Astrocyte of the cerebellum (primary cell): ENCODE measurements at regions not wholly inside any gene's neighbourhood (a gene's known extent, or its start where the extent isn't known, plus 50 kb on each side); places are given as distances from the start of the nearest gene placed in this dataset.

Experiments
- DNase-seq: peaks from one replicate; pipeline ENCODE4 v3.0.0-alpha.2; 2011; ENCODE audit warnings: low read depth
- H3K4me3 ChIP-seq: 2 replicates; pipeline ENCODE4 v1.5.1; 2011; ENCODE audit warnings: mild to moderate bottlenecking, low read depth, low read length, moderate library complexity
- in situ Hi-C: cut with HindIII; loops from 2 replicates; pipeline ENCODE4 v1.10.0; 2017; ENCODE audit warnings: low sequenced_read_pairs
- TF ChIP-seq, protein P1 (sequence below): IDR thresholded peaks from 2 replicates; pipeline ENCODE4 v1.5.1; 2012; ENCODE audit warnings: low read length, low read depth, moderate library complexity, mild to moderate bottlenecking; ENCODE audit errors: missing control alignments

DNA sequence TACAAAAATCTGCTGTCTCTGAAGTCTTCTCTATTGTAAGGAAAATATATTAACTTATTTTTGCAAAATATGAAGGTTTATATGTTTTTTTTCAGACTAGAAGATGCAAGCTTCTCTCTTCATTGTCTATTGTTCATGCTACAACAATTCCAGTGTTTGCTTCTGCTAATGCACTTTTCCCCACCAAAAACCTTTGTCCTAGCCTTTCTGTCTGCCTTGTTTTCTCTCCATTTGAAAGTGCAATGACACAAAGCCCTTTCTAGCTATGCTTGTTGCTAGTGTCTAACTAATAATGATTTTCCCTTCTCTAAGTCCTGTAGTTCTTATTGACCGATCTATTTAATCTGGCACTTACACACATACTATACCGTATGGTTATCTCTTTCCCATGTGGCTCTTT lies 369.5 kb upstream of the CELF4 start:
- TF ChIP-seq, protein P1, sequence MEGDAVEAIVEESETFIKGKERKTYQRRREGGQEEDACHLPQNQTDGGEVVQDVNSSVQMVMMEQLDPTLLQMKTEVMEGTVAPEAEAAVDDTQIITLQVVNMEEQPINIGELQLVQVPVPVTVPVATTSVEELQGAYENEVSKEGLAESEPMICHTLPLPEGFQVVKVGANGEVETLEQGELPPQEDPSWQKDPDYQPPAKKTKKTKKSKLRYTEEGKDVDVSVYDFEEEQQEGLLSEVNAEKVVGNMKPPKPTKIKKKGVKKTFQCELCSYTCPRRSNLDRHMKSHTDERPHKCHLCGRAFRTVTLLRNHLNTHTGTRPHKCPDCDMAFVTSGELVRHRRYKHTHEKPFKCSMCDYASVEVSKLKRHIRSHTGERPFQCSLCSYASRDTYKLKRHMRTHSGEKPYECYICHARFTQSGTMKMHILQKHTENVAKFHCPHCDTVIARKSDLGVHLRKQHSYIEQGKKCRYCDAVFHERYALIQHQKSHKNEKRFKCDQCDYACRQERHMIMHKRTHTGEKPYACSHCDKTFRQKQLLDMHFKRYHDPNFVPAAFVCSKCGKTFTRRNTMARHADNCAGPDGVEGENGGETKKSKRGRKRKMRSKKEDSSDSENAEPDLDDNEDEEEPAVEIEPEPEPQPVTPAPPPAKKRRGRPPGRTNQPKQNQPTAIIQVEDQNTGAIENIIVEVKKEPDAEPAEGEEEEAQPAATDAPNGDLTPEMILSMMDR, result no peak
- DNase-seq, result no peak
- no peak overlapping the region for H3K4me3 ChIP-seq
- in situ Hi-C loops, result no loop called here

DNA sequence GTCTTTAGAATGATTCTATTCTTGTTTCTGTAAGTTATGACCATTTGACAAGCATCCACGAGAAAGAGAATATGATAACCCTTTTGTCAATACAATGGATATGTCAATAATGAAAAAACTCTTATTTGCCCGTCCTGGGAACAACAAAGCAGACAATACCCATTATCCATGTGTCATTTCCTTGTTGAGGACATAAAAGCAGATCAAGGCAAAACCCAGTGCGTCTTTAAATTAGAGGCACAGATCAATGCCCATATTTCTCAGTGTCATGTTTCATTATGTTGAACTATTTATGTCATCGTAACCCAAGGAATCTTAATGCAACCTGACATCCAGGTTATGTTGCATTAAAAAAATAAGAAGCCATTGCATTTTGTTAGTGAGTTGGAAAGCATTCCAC lies 365.0 kb upstream of the CELF4 start:
- in situ Hi-C loops, result no loop called here
- H3K4me3 ChIP-seq, result no peak overlapping the region
- TF ChIP-seq, protein P1, result no peak
- DNase-seq, result no peak

DNA sequence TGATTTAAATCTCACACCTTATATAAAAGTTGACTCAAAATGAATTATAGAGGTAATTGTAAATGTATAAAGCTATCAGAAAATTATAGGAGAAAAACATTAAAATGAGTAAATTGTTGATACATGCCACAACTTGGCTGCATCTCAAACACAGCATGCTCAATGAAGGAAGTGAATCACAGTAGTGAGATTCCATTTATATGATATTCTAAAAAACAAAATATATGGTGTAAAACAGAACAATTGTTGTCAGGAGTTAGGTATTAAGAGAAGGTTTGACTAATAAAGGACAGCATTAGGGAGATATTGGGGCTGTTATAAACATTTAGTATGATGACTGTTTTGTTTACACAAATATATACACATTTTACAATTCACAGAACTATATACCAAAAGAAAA lies 356.6 kb upstream of the CELF4 start:
- in situ Hi-C loops, result no loop called here
- no peak overlapping the region for H3K4me3 ChIP-seq
- TF ChIP-seq, protein P1, result no peak
- no peak for DNase-seq

DNA sequence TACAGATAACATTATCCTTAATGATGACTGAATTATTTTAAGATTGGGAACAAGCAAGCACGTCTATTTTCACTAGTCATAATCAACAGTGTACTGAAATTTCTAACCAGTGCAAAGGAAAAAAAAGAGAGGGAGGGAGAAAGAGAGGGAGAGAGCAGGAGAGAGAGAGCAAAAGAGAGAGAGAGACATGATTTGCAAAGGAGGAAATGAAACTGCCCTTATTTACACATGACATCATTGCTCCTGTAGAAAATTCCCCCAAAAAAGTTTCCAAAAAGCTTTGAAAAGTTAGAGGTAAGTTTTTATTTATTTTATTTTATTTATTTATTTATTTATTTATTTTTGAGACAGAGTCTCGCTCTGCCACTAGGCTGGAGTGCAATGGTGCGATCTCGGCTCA lies 355.3 kb upstream of the CELF4 start:
- TF ChIP-seq, protein P1, result no peak
- in situ Hi-C loops, result no loop called here
- DNase-seq, result no peak
- H3K4me3 ChIP-seq, result no peak overlapping the region

DNA sequence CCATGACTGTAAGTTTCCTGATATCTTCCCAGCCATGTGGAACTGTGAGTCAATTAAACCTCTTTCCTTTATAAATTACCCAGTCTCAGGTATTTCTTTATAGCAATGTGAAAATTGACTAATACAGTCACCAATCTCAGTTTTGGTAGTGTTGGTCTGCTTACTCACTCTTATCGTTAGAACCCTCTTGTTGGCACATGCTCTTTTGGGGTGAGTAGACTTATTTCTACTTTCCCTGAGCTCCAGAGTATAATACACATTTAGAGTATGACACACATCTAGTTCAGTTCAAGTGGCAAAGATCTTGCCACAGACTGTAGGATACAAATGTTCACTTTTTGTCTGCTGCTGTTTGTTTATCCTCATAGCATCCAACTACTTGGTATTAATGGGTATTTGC lies 347.5 kb upstream of the CELF4 start:
- no peak for DNase-seq
- H3K4me3 ChIP-seq, result no peak overlapping the region
- in situ Hi-C loops, result no loop called here
- TF ChIP-seq, protein P1, result no peak

DNA sequence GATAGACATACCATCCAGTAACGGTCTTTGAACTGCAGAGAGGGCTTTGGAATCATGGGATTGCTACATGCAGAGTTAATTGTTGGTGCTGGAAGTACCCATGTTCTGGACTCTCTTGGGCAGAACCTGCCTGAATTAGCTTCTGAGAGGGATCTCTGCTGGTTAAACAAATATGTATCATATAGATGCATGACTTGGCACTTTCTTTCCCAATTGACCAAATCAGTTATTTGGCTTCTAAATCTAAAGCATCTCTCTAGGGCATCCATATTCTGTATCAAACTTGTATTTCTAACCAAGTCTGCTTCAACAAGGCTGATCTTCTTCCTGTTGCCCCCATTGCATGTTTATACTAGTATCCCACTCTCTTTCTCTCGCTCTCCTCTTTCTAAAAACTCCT lies 336.7 kb upstream of the CELF4 start:
- in situ Hi-C loops, result no loop called here
- TF ChIP-seq, protein P1, result no peak
- H3K4me3 ChIP-seq, result no peak overlapping the region
- no peak for DNase-seq

DNA sequence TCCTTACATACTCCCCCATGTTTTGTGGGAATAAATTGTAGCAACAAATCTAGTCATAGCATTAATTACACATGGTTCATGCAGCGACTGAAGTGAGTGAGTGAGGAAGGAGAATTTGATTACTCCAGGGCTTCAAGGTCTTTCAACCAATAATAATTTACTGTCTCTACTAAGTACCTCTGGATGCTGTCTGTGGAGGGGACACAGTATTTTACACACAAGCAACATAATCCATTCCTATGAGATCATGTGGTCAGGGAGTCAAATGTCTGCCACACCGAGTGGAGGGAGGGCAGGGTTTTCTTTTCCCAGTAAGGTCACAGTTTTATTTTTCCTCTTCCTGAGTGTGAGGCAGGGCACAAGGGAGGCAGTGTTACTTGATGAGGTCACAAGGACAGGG lies 334.7 kb upstream of the CELF4 start:
- TF ChIP-seq, protein P1, result no peak
- H3K4me3 ChIP-seq, result no peak overlapping the region
- DNase-seq, result no peak
- in situ Hi-C loops, result no loop called here
